Epithelial cell of esophagus (primary cell): ENCODE measurements at regions not wholly inside any gene's neighbourhood (a gene's known extent, or its start where the extent isn't known, plus 50 kb on each side); places are given as distances from the start of the nearest gene placed in this dataset.
A peak's percentile ranks its signal among the peaks of the same experiment; 100 is the strongest.

ENCODE experiments used
- DNase-seq: peaks from one replicate; pipeline ENCODE4 v3.0.0; 2010; ENCODE audit warnings: low read depth
- H3K4me3 ChIP-seq: 2 replicates; pipeline ENCODE4 v1.5.1; 2011; ENCODE audit warnings: mild to moderate bottlenecking, low read length, control low read depth
- TF ChIP-seq, protein P1 (sequence below): IDR thresholded peaks from 2 replicates; pipeline ENCODE4 v1.5.1; 2011; ENCODE audit warnings: low read depth, mild to moderate bottlenecking, low read length, control low read depth, inconsistent platforms; ENCODE audit not compliant: insufficient read depth; ENCODE audit errors: missing control alignments

DNA sequence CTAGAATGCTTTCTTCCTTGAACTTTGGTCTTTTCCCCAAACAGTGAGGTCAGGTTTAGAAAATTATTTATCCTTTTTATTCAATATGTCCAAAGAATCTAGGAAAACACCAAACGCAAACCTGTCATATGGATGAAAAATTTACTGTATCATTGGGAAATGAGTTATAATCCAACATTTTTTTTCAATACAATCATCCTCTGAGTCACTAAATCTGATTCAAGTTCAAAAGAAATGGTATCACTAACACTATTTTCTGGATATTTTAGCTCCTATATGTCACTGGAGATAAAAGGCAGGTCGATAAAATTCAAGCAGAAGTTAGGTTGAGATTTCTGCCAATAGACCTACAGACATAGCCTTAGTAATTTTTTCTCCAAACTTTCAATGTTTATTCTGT lies 591.6 kb upstream of the AGTR1 start:
- no peak for DNase-seq
- TF ChIP-seq, protein P1, sequence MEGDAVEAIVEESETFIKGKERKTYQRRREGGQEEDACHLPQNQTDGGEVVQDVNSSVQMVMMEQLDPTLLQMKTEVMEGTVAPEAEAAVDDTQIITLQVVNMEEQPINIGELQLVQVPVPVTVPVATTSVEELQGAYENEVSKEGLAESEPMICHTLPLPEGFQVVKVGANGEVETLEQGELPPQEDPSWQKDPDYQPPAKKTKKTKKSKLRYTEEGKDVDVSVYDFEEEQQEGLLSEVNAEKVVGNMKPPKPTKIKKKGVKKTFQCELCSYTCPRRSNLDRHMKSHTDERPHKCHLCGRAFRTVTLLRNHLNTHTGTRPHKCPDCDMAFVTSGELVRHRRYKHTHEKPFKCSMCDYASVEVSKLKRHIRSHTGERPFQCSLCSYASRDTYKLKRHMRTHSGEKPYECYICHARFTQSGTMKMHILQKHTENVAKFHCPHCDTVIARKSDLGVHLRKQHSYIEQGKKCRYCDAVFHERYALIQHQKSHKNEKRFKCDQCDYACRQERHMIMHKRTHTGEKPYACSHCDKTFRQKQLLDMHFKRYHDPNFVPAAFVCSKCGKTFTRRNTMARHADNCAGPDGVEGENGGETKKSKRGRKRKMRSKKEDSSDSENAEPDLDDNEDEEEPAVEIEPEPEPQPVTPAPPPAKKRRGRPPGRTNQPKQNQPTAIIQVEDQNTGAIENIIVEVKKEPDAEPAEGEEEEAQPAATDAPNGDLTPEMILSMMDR, result no peak
- no peak overlapping the region for H3K4me3 ChIP-seq

DNA sequence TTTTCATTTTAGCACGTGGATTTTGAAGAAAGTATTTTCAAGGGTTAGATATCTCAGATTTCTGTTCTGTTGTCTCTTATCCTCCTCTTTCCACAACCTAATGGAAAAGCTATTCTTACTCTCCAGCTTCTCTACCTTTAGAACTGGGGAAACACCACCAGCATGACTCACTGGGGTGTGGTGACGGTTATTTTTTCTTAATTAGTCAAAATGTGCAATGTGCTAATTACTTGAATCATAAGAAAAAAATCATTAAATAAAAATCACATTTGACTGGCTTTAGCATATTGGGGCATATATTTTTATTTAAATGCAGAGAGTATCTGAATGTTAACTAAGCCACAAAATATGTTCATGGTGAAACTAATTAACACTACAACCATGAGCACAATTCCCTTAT lies 570.7 kb upstream of the AGTR1 start:
- TF ChIP-seq, protein P1, result no peak
- peak; percentile 5 for DNase-seq
- H3K4me3 ChIP-seq, result no peak overlapping the region

DNA sequence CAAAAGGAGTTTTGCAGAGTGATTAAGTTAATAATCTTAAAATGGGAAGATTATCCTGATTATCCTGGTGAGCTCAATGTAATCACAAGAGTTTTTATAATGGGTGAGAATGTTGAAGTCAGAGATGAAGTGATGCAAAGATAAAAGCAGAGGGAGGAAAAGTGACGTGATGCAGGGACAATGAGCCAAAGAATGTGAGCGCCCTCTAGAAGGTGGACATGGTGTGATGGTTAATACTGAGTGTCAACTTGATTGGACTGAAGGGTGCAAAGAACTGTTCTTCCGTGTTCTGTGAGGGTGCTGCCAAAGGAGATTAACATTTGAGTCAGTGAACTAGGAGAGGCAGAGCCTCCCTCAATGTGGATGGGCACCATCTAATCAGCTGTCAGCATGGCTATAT lies 569.6 kb upstream of the AGTR1 start:
- TF ChIP-seq, protein P1, result no peak
- no peak for DNase-seq
- no peak overlapping the region for H3K4me3 ChIP-seq

DNA sequence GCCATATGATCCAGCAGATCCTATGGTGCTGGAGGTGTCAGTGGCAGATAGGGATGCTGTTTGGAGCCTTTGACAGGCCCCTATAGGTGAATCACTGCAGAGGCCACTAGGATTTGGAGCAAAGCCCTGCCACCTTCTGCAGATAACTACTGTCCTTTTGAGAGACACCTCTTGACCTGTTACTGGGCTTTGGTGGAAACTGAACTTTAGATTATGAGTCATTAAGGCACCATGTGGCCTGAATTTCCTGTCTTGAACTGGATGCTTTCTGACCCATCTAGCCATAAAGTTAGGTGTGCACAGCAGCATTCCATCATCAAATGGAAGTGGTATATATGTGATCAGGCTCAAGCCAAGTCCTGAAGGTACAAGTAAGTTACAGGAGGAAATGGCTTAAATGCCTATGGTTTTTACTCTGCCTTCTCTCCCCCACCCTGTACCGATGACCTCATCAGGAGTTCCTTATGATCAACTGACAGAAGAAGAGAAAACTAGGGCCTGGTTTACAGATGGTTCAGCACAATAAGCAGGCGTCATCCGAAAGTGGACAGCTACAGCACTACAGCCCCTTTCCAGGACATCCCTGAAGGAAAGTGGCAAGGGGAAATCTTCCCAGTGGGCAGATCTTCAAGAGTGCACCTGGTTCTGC lies 565.6 kb upstream of the AGTR1 start:
- no peak overlapping the region for H3K4me3 ChIP-seq
- DNase-seq, result no peak
- TF ChIP-seq, protein P1, result no peak

DNA sequence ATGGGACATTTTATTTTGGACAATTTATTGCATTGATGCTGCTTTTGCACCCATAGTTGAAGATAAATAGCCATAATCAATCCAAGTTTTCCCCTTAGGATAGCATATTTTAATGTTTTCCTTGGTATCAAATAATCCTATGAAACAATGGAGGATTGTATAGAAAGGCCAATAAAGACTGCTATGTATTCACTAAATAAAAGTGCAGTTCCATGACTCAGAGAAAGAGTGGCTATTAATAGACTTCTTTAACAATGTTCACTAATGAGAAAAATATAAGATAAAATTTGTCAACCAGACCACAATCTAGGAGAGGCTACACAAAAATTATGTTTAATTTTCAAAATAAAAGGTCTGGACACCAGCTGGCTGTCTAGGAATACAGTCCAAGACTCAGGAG lies 560.9 kb upstream of the AGTR1 start:
- TF ChIP-seq, protein P1, result no peak

DNA sequence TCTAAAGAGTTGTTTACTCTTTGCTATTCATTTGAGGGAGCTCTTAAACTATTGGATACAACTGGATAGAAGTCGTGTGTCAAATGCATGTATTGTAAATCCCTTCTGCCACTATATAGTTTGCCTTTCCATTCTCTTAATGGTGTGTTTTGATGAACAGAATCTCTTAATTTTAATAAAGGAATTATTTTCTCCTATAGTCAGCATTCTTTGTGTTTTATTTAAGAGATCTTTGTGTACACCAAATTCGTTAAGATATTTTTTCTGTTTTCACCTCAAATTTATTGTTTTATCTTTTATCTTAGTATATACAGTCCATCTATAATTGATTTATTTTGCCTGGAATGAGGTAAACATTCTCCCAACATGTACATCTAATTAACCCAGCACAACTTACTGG lies 551.5 kb upstream of the AGTR1 start:
- DNase-seq, result no peak
- TF ChIP-seq, protein P1, result no peak
- H3K4me3 ChIP-seq, result no peak overlapping the region

More for the DNA sequence above, 560.9 kb upstream of the AGTR1 start:
- H3K4me3 ChIP-seq, result no peak overlapping the region
- DNase-seq, result no peak
